ENCODE measurements at regions not wholly inside any gene's neighbourhood (a gene's known extent, or its start where the extent isn't known, plus 50 kb on each side); places are given as distances from the start of the nearest gene placed in this dataset.

DNA sequence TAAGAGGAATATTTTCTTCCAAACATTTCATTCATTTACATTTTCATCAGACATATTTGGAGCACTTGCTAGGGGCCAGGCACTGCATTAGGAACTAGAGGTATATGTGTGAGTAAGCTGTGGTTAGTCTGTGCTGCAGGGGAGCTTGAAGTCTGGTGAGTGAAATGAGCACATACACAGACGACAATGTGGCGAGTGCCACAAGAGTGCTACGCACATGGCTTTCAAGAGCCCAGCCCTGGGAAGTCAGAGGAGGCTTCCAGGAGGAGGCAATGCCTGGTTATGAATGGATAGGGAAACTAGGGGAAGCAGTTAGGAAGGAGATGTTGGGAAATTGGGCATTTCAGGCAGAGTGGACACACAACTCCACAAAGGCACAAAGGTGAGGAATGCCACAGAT, 171.8 kb downstream of the IER5 start:
- H3K36me3 ChIP-seq (ENCODE audit: control insufficient read depth, insufficient read depth, low read length): no peaks in the 10 kb centered on the region
- no peak overlapping the region for H3K9ac ChIP-seq (ENCODE audit: low read depth, low read length)
- H3K27ac ChIP-seq (ENCODE audit: low read depth, low read length): no peak overlapping the region
- no peaks in the 10 kb centered on the region for H3K4me1 ChIP-seq (ENCODE audit: control insufficient read depth, insufficient read depth, low read length)
- H3K9me3 ChIP-seq (ENCODE audit: control insufficient read depth, insufficient read depth, low read length): 0 out of 2 replicates have a peak, but pooled peaks cover 5% of the 10 kb centered on the region
- H3K4me3 ChIP-seq (ENCODE audit: low read depth, low read length): no peak overlapping the region
- H3K27me3 ChIP-seq (ENCODE audit: control insufficient read depth, insufficient read depth, low read length): peaks cover 6% of the 10 kb centered on the region

DNA sequence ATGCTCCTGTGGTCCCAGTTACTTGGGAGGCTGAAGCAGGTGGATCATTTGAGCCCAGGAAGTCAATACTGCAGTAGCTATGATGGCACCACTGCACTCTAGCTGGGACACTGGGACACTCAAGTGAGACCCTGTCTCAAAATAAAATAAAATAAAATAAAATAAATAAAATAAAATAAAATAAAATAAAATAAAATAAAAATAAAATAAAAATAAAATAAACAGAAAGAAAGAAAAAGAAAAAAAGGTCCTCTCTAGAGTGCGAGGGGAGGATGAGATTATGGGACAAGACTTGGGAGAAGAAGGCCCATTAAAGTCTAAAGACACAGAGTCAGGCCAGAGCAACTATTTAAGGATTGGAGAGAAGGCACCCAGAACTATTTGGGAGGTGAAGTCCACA, 172.5 kb downstream of the IER5 start:
- Histone ChIP-seq H3K4me1 (ENCODE audit: control insufficient read depth, insufficient read depth, low read length) (no peaks in the 10 kb centered on the region), H3K27ac (ENCODE audit: low read depth, low read length) (no peak overlapping the region), H3K9me3 (ENCODE audit: control insufficient read depth, insufficient read depth, low read length) (no peaks in the 10 kb centered on the region), H3K9ac (ENCODE audit: low read depth, low read length) (no peak overlapping the region), H3K4me3 (ENCODE audit: low read depth, low read length) (no peak overlapping the region), H3K27me3 (ENCODE audit: control insufficient read depth, insufficient read depth, low read length) (peaks cover 6% of the 10 kb centered on the region), H3K36me3 (ENCODE audit: control insufficient read depth, insufficient read depth, low read length) (no peaks in the 10 kb centered on the region)

DNA sequence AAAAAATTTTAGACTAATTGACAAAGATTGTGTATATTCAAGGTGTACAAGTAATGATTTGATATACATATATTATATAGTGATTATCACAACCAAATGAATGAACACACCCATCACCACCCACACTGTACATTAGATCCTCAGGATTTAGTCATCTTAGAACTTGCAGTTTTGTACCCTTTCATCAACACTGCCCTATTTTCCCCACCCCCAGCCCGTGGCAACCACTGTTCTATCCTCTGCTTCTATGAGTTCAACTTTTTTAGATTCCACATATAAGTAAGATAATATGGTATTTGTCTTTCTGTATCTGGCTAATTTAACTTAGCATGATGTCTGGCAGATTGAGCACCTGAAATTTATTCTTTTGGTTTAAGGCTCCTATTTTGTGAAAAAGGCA, 173.6 kb downstream of the IER5 start:
- no peaks in the 10 kb centered on the region for H3K9me3 ChIP-seq (ENCODE audit: control insufficient read depth, insufficient read depth, low read length)
- H3K27me3 ChIP-seq (ENCODE audit: control insufficient read depth, insufficient read depth, low read length): peaks cover 6% of the 10 kb centered on the region; the same call in 1 of the 2 replicates
- H3K4me1 ChIP-seq (ENCODE audit: control insufficient read depth, insufficient read depth, low read length): no peaks in the 10 kb centered on the region
- no peaks in the 10 kb centered on the region for H3K36me3 ChIP-seq (ENCODE audit: control insufficient read depth, insufficient read depth, low read length)
- H3K27ac ChIP-seq (ENCODE audit: low read depth, low read length): no peak overlapping the region
- H3K4me3 ChIP-seq (ENCODE audit: low read depth, low read length): no peak overlapping the region
- no peak overlapping the region for H3K9ac ChIP-seq (ENCODE audit: low read depth, low read length)

DNA sequence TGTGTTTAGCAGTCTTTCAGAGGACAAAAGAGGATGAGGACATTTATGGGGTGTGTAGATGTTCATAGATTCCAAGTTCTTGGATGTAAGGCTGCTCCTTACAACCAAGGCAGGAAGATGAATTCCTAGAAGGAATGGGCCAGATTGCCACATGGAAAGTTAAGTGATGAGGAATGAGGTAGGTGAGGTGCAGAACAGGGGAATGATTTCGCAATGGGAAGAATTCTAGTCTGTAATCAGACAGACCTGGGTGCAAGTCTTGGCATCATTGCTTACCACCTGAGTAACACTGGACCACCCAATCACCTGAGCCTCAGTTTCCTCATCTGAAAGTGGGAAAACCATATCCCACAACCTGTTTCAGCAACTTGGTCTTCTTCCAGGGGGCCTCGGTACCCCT, 174.9 kb downstream of the IER5 start:
- no peak overlapping the region for H3K4me3 ChIP-seq (ENCODE audit: low read depth, low read length)
- H3K9ac ChIP-seq (ENCODE audit: low read depth, low read length): no peak overlapping the region
- no peaks in the 10 kb centered on the region for H3K9me3 ChIP-seq (ENCODE audit: control insufficient read depth, insufficient read depth, low read length)
- H3K36me3 ChIP-seq (ENCODE audit: control insufficient read depth, insufficient read depth, low read length): no peaks in the 10 kb centered on the region
- H3K27me3 ChIP-seq (ENCODE audit: control insufficient read depth, insufficient read depth, low read length): no peaks in the 10 kb centered on the region
- no peak overlapping the region for H3K27ac ChIP-seq (ENCODE audit: low read depth, low read length)
- H3K4me1 ChIP-seq (ENCODE audit: control insufficient read depth, insufficient read depth, low read length): no peaks in the 10 kb centered on the region

DNA sequence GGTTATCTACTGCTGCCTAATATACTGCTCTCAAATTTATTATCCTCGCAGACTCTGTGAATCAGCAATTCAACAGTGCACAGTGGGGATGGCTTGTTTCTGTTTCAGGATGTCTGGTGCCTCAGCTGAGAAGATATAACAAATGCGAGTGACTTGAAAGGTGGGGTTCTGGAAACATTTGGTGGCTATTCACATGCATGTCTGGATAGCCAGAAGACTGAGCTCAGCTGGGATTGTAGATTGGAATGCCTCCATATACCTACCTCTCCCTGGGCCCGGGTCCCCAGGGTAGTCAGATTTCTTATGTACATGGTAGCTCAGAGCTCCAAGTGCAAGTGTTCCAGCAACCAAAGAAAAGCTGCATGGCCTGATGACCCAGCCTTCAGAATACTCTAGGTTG, 176.3 kb downstream of the IER5 start:
- Histone ChIP-seq H3K9me3 (ENCODE audit: control insufficient read depth, insufficient read depth, low read length) (no peaks in the 10 kb centered on the region), H3K4me1 (ENCODE audit: control insufficient read depth, insufficient read depth, low read length) (no peaks in the 10 kb centered on the region), H3K9ac (ENCODE audit: low read depth, low read length) (no peak overlapping the region), H3K27ac (ENCODE audit: low read depth, low read length) (no peak overlapping the region), H3K4me3 (ENCODE audit: low read depth, low read length) (no peak overlapping the region), H3K36me3 (ENCODE audit: control insufficient read depth, insufficient read depth, low read length) (no peaks in the 10 kb centered on the region), H3K27me3 (ENCODE audit: control insufficient read depth, insufficient read depth, low read length) (no peaks in the 10 kb centered on the region)

DNA sequence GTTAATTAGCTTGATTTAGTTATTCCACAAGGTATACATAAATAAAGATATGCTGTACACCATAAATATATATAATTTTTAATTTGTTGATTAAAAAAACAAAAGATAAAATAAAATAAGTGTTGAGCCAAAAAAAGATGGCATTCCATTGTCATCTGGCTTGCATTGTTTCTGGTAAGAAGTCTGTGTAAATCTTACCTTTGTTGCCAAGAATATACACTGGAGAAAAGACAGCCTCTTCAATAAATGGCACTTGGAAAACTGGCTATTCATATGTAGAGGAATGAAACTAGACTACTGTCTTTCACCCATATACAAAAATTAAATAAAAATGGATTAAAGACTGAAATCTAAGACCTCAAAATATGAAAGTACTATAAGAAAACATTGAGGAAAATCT, 196.5 kb downstream of the IER5 start:
- Histone ChIP-seq H3K4me3 (ENCODE audit: low read depth, low read length) (no peak overlapping the region), H3K9me3 (ENCODE audit: control insufficient read depth, insufficient read depth, low read length) (peaks cover 17% of the 10 kb centered on the region), H3K9ac (ENCODE audit: low read depth, low read length) (no peak overlapping the region), H3K4me1 (ENCODE audit: control insufficient read depth, insufficient read depth, low read length) (no peaks in the 10 kb centered on the region), H3K27me3 (ENCODE audit: control insufficient read depth, insufficient read depth, low read length) (no peaks in the 10 kb centered on the region), H3K27ac (ENCODE audit: low read depth, low read length) (no peak overlapping the region), H3K36me3 (ENCODE audit: control insufficient read depth, insufficient read depth, low read length) (no peaks in the 10 kb centered on the region)

DNA sequence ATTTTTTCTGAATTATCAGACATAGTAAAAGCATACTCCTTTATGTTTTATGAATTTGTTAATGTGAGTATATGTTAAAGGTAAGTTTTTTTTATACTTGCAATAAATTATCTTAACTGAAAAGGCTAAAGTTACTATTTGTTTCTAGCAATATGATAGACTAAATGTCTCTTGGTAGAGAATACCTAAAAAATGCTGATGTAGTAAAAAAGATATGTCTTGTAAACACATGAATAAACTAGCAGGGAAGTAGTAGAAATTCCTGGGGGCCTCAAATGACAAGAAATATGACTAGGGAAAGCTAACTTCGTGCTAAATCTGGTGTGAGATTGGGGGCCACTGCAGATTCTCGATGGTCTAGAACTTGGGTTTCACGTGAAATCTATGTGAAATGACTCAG, 188.1 kb upstream of the CACNA1E start:
- H3K27ac ChIP-seq (ENCODE audit: low read depth, low read length): no peak overlapping the region
- H3K4me3 ChIP-seq (ENCODE audit: low read depth, low read length): no peak overlapping the region
- H3K4me1 ChIP-seq (ENCODE audit: control insufficient read depth, insufficient read depth, low read length): no peaks in the 10 kb centered on the region
- H3K9ac ChIP-seq (ENCODE audit: low read depth, low read length): no peak overlapping the region
- no peaks in the 10 kb centered on the region for H3K36me3 ChIP-seq (ENCODE audit: control insufficient read depth, insufficient read depth, low read length)
- no peaks in the 10 kb centered on the region for H3K9me3 ChIP-seq (ENCODE audit: control insufficient read depth, insufficient read depth, low read length)
- no peaks in the 10 kb centered on the region; the same call in 1 of the 2 replicates for H3K27me3 ChIP-seq (ENCODE audit: control insufficient read depth, insufficient read depth, low read length)

DNA sequence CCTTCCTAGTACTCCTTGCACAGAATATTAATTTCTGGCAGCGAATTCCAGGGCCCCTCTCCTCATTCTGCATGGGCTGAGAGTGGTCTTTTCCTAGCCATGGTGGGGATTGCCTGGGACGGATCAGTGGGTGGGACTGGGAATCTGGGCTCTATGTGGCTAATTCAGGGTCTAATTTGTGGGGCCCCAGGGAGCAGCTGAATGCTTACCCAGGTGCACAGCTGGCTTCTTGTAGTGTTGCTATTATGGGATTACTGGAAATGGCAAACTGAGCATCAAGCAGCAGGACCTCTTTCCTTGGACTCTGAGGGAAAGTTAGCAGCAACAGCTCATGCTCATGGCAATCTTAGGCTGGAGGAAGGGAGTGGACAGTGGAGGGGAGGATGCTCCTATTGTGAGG, 187.1 kb upstream of the CACNA1E start:
- Histone ChIP-seq H3K9me3 (ENCODE audit: control insufficient read depth, insufficient read depth, low read length) (no peaks in the 10 kb centered on the region), H3K27ac (ENCODE audit: low read depth, low read length) (no peak overlapping the region), H3K36me3 (ENCODE audit: control insufficient read depth, insufficient read depth, low read length) (no peaks in the 10 kb centered on the region), H3K4me1 (ENCODE audit: control insufficient read depth, insufficient read depth, low read length) (no peaks in the 10 kb centered on the region), H3K9ac (ENCODE audit: low read depth, low read length) (no peak overlapping the region), H3K27me3 (ENCODE audit: control insufficient read depth, insufficient read depth, low read length) (no peaks in the 10 kb centered on the region; the same call in 1 of the 2 replicates), H3K4me3 (ENCODE audit: low read depth, low read length) (no peak overlapping the region)

DNA sequence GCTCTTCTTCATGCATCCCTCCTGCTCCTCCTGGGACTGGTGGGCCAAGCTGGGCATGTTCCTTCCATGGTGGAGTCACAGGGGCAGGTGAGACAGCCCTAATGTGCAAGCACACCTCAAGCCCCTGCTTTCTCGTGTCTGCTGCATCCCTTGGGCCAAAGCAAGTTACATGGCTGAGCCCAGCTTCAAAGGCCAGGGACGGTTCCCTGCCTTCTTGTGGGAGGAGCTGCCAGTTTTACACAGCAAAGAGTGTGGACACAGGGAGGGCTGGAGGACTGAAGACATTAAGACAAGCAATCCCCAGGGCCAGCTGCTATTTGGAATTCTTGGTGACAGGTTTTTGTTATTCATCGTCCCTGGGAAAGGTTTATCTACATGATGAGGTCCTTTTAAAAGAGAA, 175.2 kb upstream of the CACNA1E start:
- Histone ChIP-seq H3K4me1 (ENCODE audit: control insufficient read depth, insufficient read depth, low read length) (no peaks in the 10 kb centered on the region), H3K9ac (ENCODE audit: low read depth, low read length) (no peak overlapping the region), H3K4me3 (ENCODE audit: low read depth, low read length) (no peak overlapping the region), H3K9me3 (ENCODE audit: control insufficient read depth, insufficient read depth, low read length) (no peaks in the 10 kb centered on the region), H3K36me3 (ENCODE audit: control insufficient read depth, insufficient read depth, low read length) (no peaks in the 10 kb centered on the region), H3K27me3 (ENCODE audit: control insufficient read depth, insufficient read depth, low read length) (no peaks in the 10 kb centered on the region), H3K27ac (ENCODE audit: low read depth, low read length) (no peak overlapping the region)

DNA sequence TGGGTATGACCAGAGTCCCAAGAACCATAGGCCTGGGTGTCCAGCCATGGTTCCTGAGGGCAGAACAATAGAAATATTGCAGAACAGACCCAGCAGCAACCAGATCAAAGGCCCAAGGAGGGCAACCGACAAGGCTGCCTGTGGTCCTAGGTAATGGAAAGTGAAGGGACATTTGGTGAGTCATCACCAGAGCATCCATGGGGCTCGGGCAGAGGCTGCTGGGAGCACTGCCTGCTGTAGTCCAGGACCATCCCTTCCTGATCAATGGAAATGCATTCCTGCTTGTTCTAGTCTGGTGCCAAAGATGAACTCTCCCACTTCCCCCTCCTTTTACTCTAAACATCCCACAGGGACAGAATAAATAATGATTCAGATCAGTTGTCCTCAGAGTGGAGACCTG, 172.8 kb upstream of the CACNA1E start:
- Histone ChIP-seq H3K27me3 (ENCODE audit: control insufficient read depth, insufficient read depth, low read length) (peaks cover 15% of the 10 kb centered on the region), H3K4me1 (ENCODE audit: control insufficient read depth, insufficient read depth, low read length) (no peaks in the 10 kb centered on the region), H3K4me3 (ENCODE audit: low read depth, low read length) (no peak overlapping the region), H3K9me3 (ENCODE audit: control insufficient read depth, insufficient read depth, low read length) (no peaks in the 10 kb centered on the region), H3K9ac (ENCODE audit: low read depth, low read length) (no peak overlapping the region), H3K36me3 (ENCODE audit: control insufficient read depth, insufficient read depth, low read length) (no peaks in the 10 kb centered on the region), H3K27ac (ENCODE audit: low read depth, low read length) (no peak overlapping the region)

DNA sequence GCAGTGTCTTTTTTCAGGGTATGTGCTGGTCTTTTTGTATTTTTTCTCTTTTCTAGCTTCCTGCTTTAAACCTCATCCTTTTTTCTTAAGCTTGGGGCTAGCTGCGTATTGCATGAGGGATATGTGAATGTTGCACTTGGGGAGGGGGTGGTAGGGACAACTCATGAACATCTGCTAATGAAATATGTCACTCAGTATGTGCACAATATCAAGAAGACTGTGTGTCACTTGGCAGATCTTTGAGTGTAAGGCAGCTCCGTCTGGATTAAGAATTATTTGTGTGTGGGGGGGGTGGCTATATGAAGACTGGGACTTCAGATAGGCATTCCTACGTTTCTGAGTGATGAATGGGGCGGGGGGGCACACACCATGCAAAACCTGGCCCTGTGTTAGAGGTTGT, 170.4 kb upstream of the CACNA1E start:
- no peak overlapping the region for H3K27ac ChIP-seq (ENCODE audit: low read depth, low read length)
- 0 out of 2 replicates have a peak, but pooled peaks cover 5% of the 10 kb centered on the region for H3K4me1 ChIP-seq (ENCODE audit: control insufficient read depth, insufficient read depth, low read length)
- no peaks in the 10 kb centered on the region for H3K36me3 ChIP-seq (ENCODE audit: control insufficient read depth, insufficient read depth, low read length)
- H3K4me3 ChIP-seq (ENCODE audit: low read depth, low read length): no peak overlapping the region
- no peaks in the 10 kb centered on the region for H3K9me3 ChIP-seq (ENCODE audit: control insufficient read depth, insufficient read depth, low read length)
- H3K27me3 ChIP-seq (ENCODE audit: control insufficient read depth, insufficient read depth, low read length): peaks cover 39% of the 10 kb centered on the region
- H3K9ac ChIP-seq (ENCODE audit: low read depth, low read length): no peak overlapping the region

DNA sequence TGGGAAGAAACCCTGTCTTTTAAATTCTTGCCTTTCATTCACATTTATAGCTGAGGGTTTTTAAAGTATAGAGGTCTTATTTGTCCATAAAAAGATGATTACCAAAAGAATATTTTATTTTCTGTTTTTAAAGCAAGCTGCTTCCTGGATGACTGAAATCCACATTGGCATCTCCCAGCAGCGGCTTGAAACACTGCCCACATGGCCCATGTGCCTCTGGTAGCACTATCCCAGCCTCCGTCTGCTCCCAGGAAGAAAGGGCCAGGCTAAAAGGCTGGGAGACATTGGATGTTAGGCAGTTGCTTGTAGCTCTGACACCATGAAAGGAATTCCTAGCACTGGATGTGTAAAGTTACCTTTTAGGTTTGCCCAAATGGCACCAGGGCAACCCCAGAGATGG, 169.9 kb upstream of the CACNA1E start:
- Histone ChIP-seq H3K27me3 (ENCODE audit: control insufficient read depth, insufficient read depth, low read length) (peaks cover 44% of the 10 kb centered on the region), H3K9me3 (ENCODE audit: control insufficient read depth, insufficient read depth, low read length) (no peaks in the 10 kb centered on the region), H3K4me3 (ENCODE audit: low read depth, low read length) (no peak overlapping the region), H3K9ac (ENCODE audit: low read depth, low read length) (no peak overlapping the region), H3K27ac (ENCODE audit: low read depth, low read length) (no peak overlapping the region), H3K4me1 (ENCODE audit: control insufficient read depth, insufficient read depth, low read length) (peaks cover 5% of the 10 kb centered on the region; the same call in 1 of the 2 replicates), H3K36me3 (ENCODE audit: control insufficient read depth, insufficient read depth, low read length) (no peaks in the 10 kb centered on the region)

Data from HUES48 (cell line).